Pancreas (tissue), 10 donors: ENCODE measurements at regions not wholly inside any gene's neighbourhood (a gene's known extent, or its start where the extent isn't known, plus 50 kb on each side); places are given as distances from the start of the nearest gene placed in this dataset.

Experiments
- ATAC-seq, 4 donors: fragments of 200-7000 bp; cut with Tn5 transposase; one replicate each; pipeline versions ENCODE4 v1.8.0 to v1.9.1; 2020; ENCODE audit warnings: mild to moderate bottlenecking in 4 of 4, moderate library complexity in 4 of 4
- DNase-seq, 6 donors: peaks; one replicate each; pipeline ENCODE4 v3.0.0-alpha.2; 2020
- FAIRE-seq: peaks from 2 replicates; lab custom pipeline; 2012; peaks lifted over from hg19 to GRCh38; lab: Jason Lieb, UNC
- H3K27ac ChIP-seq, 4 donors: fragments of 200-600 bp; sonication (generic); 1 replicate in 3 of 4; 2 replicates in 1 of 4; pipeline versions ENCODE4 v1.5.0 to v1.8.0; 2020
- H3K27me3 ChIP-seq, 4 donors: fragments of 200-600 bp; one replicate each; pipeline ENCODE4 v1.8.0; 2021
- H3K36me3 ChIP-seq, 3 donors: fragments of 200-600 bp; sonication (generic) in 1 of 3; one replicate each; pipeline versions ENCODE4 v1.5.0 to v1.8.0; 2020 to 2021
- H3K4me1 ChIP-seq, 3 donors: fragments of 200-600 bp; one replicate each; pipeline ENCODE4 v1.8.0; 2021
- H3K4me3 ChIP-seq, 4 donors: fragments of 200-600 bp; sonication (generic) in 2 of 4; one replicate each; pipeline versions ENCODE4 v1.5.0 to v1.8.0; 2020 to 2021
- H3K9me3 ChIP-seq, 4 donors: fragments of 200-600 bp; one replicate each; pipeline ENCODE4 v1.8.0; 2021
- CTCF ChIP-seq, 4 donors: fragments of 200-600 bp; sonication (generic) in 3 of 4; IDR thresholded peaks; one replicate each; pipeline versions ENCODE4 v1.5.0 to v1.8.0; 2021; ENCODE audit warnings: antibody characterized with exemption in 4 of 4
- WGBS, 2 donors: extraction: QIAGEN DNeasy Blood & Tissue Kit; methylation state at CpG; one replicate each; pipeline ENCODE4 v1.1.7; 2013; 5-methylcytosine and 5-hydroxymethylcytosine counted together
- intact Hi-C, 3 donors: fragments of 100-400 bp; cut with DNase I; formaldehyde crosslinking; loops; one replicate each; pipeline versions ENCODE4 v1.11.1 to v1.14.2; 2022
- donor health status: healthy with polysubstance abuse.
- donor health status: DM: no; HTN: no; CAD: no; lungs with moderate emphysema.
- donor health status: DM: no; HTN: no; CAD: no.
- donor health status: control.
- donor health status: control.
- donor health status: Bipolar disorder and iron deficiency.
- donor health status: DM: yes; HTN: yes; CAD: no.
- donor health status: DM: no; HTN: no; CAD: no.
- donor health status: DM: no; HTN: no; CAD: no.
- donor health status: DM: yes; HTN: yes; CAD: no.

GRCh38 chr5:79871364-79872120, 119.5 kb downstream of the MTX3 start:
- no peaks in the 10 kb centered on the region for H3K9me3 ChIP-seq
- WGBS, 2 donors: 80 to 87% methylated on average over 8 of the region's 8 CpGs
- TF ChIP-seq CTCF (IDR thresholded peaks at IDR 0.05): no peak

GRCh38 chr5:79868163-79868670, 122.8 kb downstream of the MTX3 start:
- ATAC-seq (no peak), FAIRE-seq (no peak), DNase-seq (no peak)
- 56 to 69% methylated on average over 5 of the region's 5 CpGs for WGBS, 2 donors
- no peaks in the 10 kb centered on the region for H3K27me3 ChIP-seq
- intact Hi-C loops: no loop called here
- H3K9me3 ChIP-seq: no peaks in the 10 kb centered on the region
- no peak overlapping the region for H3K4me3 ChIP-seq
- no peaks in the 10 kb centered on the region for H3K4me1 ChIP-seq
- H3K27ac ChIP-seq: no peak overlapping the region
- no peak for TF ChIP-seq CTCF (IDR thresholded peaks at IDR 0.05)
- H3K36me3 ChIP-seq: no peaks in the 10 kb centered on the region

More at GRCh38 chr5:79871364-79872120, 119.5 kb downstream of the MTX3 start:
- no peaks in the 10 kb centered on the region for H3K27me3 ChIP-seq
- no peaks in the 10 kb centered on the region for H3K4me1 ChIP-seq
- FAIRE-seq (no peak), ATAC-seq (no peak), DNase-seq (no peak)
- no peak overlapping the region for H3K4me3 ChIP-seq
- H3K36me3 ChIP-seq: no peaks in the 10 kb centered on the region
- no peak overlapping the region for H3K27ac ChIP-seq
- intact Hi-C loops: no loop called here

GRCh38 chr5:79865579-79865978, 125.5 kb downstream of the MTX3 start:
- no peak for ATAC-seq
- Histone ChIP-seq H3K4me1 (no peaks in the 10 kb centered on the region), H3K36me3 (no peaks in the 10 kb centered on the region), H3K4me3 (no peak overlapping the region), H3K27me3 (no peaks in the 10 kb centered on the region), H3K9me3 (no peaks in the 10 kb centered on the region), H3K27ac (no peak overlapping the region)
- no peak for TF ChIP-seq CTCF (IDR thresholded peaks at IDR 0.05)
- intact Hi-C loops: no loop called here
- DNase-seq: no peak
- FAIRE-seq: no peak
- 80 to 82% methylated on average over 2 of the region's 2 CpGs for WGBS, 2 donors

- H3K36me3 ChIP-seq: no peaks in the 10 kb centered on the region
- intact Hi-C loops: no loop called here
- DNase-seq: no peak
- 38 to 41% methylated on average over 4 of the region's 4 CpGs for WGBS, 2 donors
- no peak overlapping the region for H3K4me3 ChIP-seq
- no peaks in the 10 kb centered on the region for H3K9me3 ChIP-seq
- H3K27ac ChIP-seq: no peak overlapping the region
- no peak for FAIRE-seq
- ATAC-seq: no peak
- TF ChIP-seq CTCF (IDR thresholded peaks at IDR 0.05): no peak
- H3K27me3 ChIP-seq: no peaks in the 10 kb centered on the region
- no peaks in the 10 kb centered on the region for H3K4me1 ChIP-seq
These were observed 126.7 kb downstream of the MTX3 start for GRCh38 chr5:79864364-79864763.

- intact Hi-C loops: loop anchor here in 1 of 3 donors (5.0 to 10.0 kb wide), 2 partner anchors 155 to 297 kb away; no protein-coding TSS in a partner anchor
These were observed 131.5 kb downstream of the MTX3 start for GRCh38 chr5:79859588-79859987.

More at GRCh38 chr5:79859588-79859987, 131.5 kb downstream of the MTX3 start:
- Histone ChIP-seq H3K4me1 (no peaks in the 10 kb centered on the region), H3K4me3 (no peak overlapping the region), H3K27me3 (no peaks in the 10 kb centered on the region), H3K36me3 (no peaks in the 10 kb centered on the region), H3K27ac (no peak overlapping the region), H3K9me3 (no peaks in the 10 kb centered on the region)
- DNase-seq (no peak), FAIRE-seq (no peak), ATAC-seq (no peak)
- WGBS, 2 donors: 36 to 44% methylated on average over 5 of the region's 5 CpGs
- no peak for TF ChIP-seq CTCF (IDR thresholded peaks at IDR 0.05)
